ACC112 (cell line): ENCODE measurements at regions not wholly inside any gene's neighbourhood (a gene's known extent, or its start where the extent isn't known, plus 50 kb on each side); places are given as distances from the start of the nearest gene placed in this dataset.
A peak's percentile ranks its signal among the peaks of the same experiment; 100 is the strongest.

ENCODE experiments used
- H2AFZ ChIP-seq: fragments of 200-600 bp; sonication (generic); one replicate; pipeline ENCODE4 v1.6.0; 2017; ENCODE audit warnings: antibody characterized with exemption, low read length; ENCODE audit not compliant: unreplicated experiment
- H3K27ac ChIP-seq: fragments of 200-600 bp; sonication (generic); 2 replicates; pipeline ENCODE4 v1.5.1; 2014; ENCODE audit warnings: low read depth, mild to moderate bottlenecking, antibody characterized with exemption, low read length, moderate library complexity
- H3K27me3 ChIP-seq: fragments of 200-600 bp; sonication (generic); 2 replicates; pipeline ENCODE4 v1.6.1; 2014; ENCODE audit warnings: mild to moderate bottlenecking, antibody characterized with exemption, low read length, moderate library complexity, mixed read lengths; ENCODE audit not compliant: insufficient read depth
- H3K36me3 ChIP-seq: fragments of 200-600 bp; sonication (generic); 2 replicates; pipeline ENCODE4 v1.6.1; 2016; ENCODE audit warnings: mild to moderate bottlenecking, antibody characterized with exemption, low read length, moderate library complexity, mixed read lengths; ENCODE audit not compliant: insufficient read depth
- H3K4me1 ChIP-seq: fragments of 200-600 bp; sonication (generic); one replicate; pipeline ENCODE4 v1.6.1; 2016; ENCODE audit warnings: low read length, mixed read lengths; ENCODE audit not compliant: insufficient read depth, unreplicated experiment, control insufficient read depth
- H3K4me3 ChIP-seq: fragments of 200-600 bp; sonication (generic); 2 replicates; pipeline ENCODE4 v1.5.1; 2014; ENCODE audit warnings: mild to moderate bottlenecking, low read depth, low read length
- H3K79me2 ChIP-seq: fragments of 200-600 bp; sonication (generic); one replicate; pipeline ENCODE4 v1.6.0; 2016; ENCODE audit warnings: low read length; ENCODE audit not compliant: control insufficient read depth, unreplicated experiment, insufficient read depth

GRCh38 chr1:188382851-188383250 is 1554.1 kb downstream of the PLA2G4A start:
- no peak overlapping the region for H2AFZ ChIP-seq
- H3K27me3 ChIP-seq: no peaks in the 10 kb centered on the region
- no peaks in the 10 kb centered on the region for H3K79me2 ChIP-seq
- H3K4me1 ChIP-seq: no peaks in the 10 kb centered on the region
- no peak overlapping the region for H3K27ac ChIP-seq
- H3K4me3 ChIP-seq: no peak overlapping the region
- H3K36me3 ChIP-seq: no peaks in the 10 kb centered on the region

DNA sequence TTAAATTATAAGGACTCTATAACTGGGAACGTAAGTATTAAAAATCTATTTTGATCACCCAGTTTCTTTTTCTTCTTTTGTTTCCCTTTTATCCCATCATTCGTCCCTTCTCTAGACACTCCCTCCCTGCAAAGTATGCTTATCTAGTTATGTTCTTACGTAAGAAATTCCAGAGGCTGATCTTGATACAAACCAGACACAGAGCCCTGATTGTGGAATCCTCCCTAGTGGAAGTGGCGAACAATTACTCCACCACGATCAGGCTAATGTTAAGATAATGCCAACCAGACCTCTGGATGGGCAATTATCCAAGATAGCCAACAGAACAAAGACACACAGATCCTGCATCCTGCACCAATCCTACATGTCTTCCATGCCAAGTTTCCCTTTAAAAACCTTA is 1557.4 kb downstream of the PLA2G4A start:
- Histone ChIP-seq H3K27me3 (no peaks in the 10 kb centered on the region), H3K4me3 (no peak overlapping the region), H3K36me3 (no peaks in the 10 kb centered on the region), H2AFZ (no peak overlapping the region), H3K27ac (no peak overlapping the region), H3K79me2 (no peaks in the 10 kb centered on the region), H3K4me1 (no peaks in the 10 kb centered on the region)

DNA sequence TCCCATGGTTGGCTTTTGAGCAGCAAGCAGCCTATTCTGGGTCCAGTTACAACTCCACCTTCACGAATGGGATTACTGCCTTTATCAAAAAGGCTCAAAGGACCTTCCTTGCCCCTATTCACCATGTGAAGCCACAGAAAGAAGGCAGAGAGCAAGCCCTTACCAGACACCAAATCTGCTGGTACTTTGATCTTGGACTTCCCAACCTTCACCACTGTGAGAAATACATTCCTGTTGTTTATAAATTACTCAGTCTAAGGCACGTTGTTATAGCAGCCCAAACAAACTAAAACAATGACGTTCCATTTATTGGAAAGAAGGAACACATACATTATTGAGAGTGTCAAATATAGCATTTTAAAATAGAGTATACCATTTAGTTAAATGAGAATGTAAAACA is 1557.9 kb downstream of the PLA2G4A start:
- Histone ChIP-seq H3K79me2 (no peaks in the 10 kb centered on the region), H2AFZ (no peak overlapping the region), H3K4me3 (no peak overlapping the region), H3K4me1 (no peaks in the 10 kb centered on the region), H3K36me3 (no peaks in the 10 kb centered on the region), H3K27ac (no peak overlapping the region), H3K27me3 (no peaks in the 10 kb centered on the region)

DNA sequence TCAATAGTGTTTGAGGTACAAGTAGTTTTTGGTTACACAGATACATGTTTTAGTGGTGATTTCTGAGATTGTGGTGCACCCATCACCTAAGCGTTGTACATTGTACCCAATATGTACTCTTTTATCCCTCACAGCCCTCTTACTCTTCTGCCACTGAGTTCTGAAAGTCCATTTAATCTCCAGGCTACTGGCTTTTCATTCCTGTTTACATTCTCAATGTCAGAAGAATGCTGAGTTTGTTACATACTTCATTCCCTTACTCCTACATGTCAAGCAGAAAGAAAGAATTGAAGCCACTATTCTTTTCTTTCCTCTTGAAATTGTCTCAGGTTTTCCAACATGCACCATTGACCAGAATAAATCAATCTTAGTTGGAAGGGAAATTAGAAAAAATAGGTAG is 1565.9 kb downstream of the PLA2G4A start:
- H3K27me3 ChIP-seq: no peaks in the 10 kb centered on the region
- H3K27ac ChIP-seq: no peak overlapping the region
- H3K4me1 ChIP-seq: no peaks in the 10 kb centered on the region
- H3K79me2 ChIP-seq: no peaks in the 10 kb centered on the region
- no peaks in the 10 kb centered on the region for H3K36me3 ChIP-seq
- H3K4me3 ChIP-seq: no peak overlapping the region
- no peak overlapping the region for H2AFZ ChIP-seq

DNA sequence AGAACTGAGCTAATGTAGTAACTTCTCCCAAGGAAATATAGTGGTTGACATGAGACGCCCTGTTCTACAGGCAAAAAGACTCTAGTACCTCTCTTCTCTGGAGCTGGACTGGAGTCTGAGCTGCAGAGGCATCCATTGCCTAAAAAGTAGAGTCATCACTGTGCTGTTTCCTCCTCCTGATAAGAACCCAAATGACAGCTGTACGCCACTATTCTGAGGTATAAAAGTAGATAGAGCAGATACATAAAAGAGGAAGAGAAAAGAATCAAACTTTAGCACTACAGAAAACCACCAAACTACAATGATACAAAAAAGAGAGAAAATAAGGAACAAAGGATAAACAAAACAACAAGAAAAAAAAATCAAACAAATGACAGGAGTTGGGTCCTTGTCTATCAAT is 1568.8 kb downstream of the PLA2G4A start:
- Histone ChIP-seq H3K27ac (no peak overlapping the region), H3K4me3 (no peak overlapping the region), H3K79me2 (no peaks in the 10 kb centered on the region), H2AFZ (no peak overlapping the region), H3K27me3 (no peaks in the 10 kb centered on the region), H3K4me1 (no peaks in the 10 kb centered on the region), H3K36me3 (no peaks in the 10 kb centered on the region)

- Histone ChIP-seq H3K4me1 (no peaks in the 10 kb centered on the region), H3K27me3 (no peaks in the 10 kb centered on the region), H2AFZ (no peak overlapping the region), H3K79me2 (no peaks in the 10 kb centered on the region), H3K4me3 (no peak overlapping the region), H3K36me3 (no peaks in the 10 kb centered on the region), H3K27ac (no peak overlapping the region)
These were observed 1574.2 kb downstream of the PLA2G4A start for GRCh38 chr1:188402986-188403385.

- Histone ChIP-seq H3K4me3 (no peak overlapping the region), H3K4me1 (no peaks in the 10 kb centered on the region), H2AFZ (peak overlapping the region; percentile 41), H3K36me3 (no peaks in the 10 kb centered on the region), H3K27me3 (no peaks in the 10 kb centered on the region), H3K27ac (no peak overlapping the region), H3K79me2 (no peaks in the 10 kb centered on the region)
These were observed 1577.9 kb downstream of the PLA2G4A start for GRCh38 chr1:188406636-188407035.

GRCh38 chr1:188420177-188420576 is 1591.4 kb downstream of the PLA2G4A start:
- H3K27me3 ChIP-seq: no peaks in the 10 kb centered on the region
- H3K4me3 ChIP-seq: no peak overlapping the region

GRCh38 chr1:188423073-188423472 is 1594.3 kb downstream of the PLA2G4A start:
- Histone ChIP-seq H2AFZ (no peak overlapping the region), H3K27ac (no peak overlapping the region), H3K36me3 (no peaks in the 10 kb centered on the region), H3K4me3 (no peak overlapping the region), H3K27me3 (no peaks in the 10 kb centered on the region), H3K79me2 (no peaks in the 10 kb centered on the region), H3K4me1 (peaks cover 7% of the 10 kb centered on the region)

More at GRCh38 chr1:188420177-188420576, 1591.4 kb downstream of the PLA2G4A start:
- Histone ChIP-seq H3K79me2 (no peaks in the 10 kb centered on the region), H3K4me1 (peaks cover 3% of the 10 kb centered on the region), H3K27ac (no peak overlapping the region), H3K36me3 (no peaks in the 10 kb centered on the region), H2AFZ (no peak overlapping the region)

DNA sequence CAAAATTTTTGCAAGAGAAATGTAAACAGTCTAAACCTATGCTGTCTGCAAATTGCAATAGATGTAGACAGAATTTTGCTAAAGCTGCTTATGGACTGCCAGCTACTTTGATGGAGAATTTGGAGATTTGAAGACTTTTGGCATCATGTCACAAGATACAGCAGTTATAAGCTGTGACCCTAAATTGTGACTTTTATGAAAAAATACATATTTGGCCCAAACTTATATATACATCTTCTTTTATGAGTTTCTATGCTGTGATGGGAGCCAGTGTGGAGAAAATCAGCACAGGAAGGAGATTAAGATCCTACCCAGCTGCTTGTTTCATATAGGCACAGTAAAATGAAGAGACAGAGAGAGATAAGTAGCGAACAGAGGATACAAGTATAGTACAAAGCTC is 1595.4 kb downstream of the PLA2G4A start:
- H3K4me1 ChIP-seq: peaks cover 7% of the 10 kb centered on the region
- no peak overlapping the region for H2AFZ ChIP-seq
- H3K79me2 ChIP-seq: no peaks in the 10 kb centered on the region
- H3K27me3 ChIP-seq: no peaks in the 10 kb centered on the region
- H3K27ac ChIP-seq: no peak overlapping the region
- H3K4me3 ChIP-seq: no peak overlapping the region
- no peaks in the 10 kb centered on the region for H3K36me3 ChIP-seq

- H2AFZ ChIP-seq: no peak overlapping the region
- no peaks in the 10 kb centered on the region for H3K79me2 ChIP-seq
- H3K27me3 ChIP-seq: no peaks in the 10 kb centered on the region
- H3K4me3 ChIP-seq: 0 out of 2 replicates have a peak overlapping the region, but pooled peaks have one; percentile 14
- H3K4me1 ChIP-seq: peaks cover 7% of the 10 kb centered on the region
- no peaks in the 10 kb centered on the region for H3K36me3 ChIP-seq
- peak overlapping the region; percentile 54 for H3K27ac ChIP-seq
These were observed 1596.9 kb downstream of the PLA2G4A start for GRCh38 chr1:188425687-188426086.
